ENCODE measurements at regions not wholly inside any gene's neighbourhood (a gene's known extent, or its start where the extent isn't known, plus 50 kb on each side); places are given as distances from the start of the nearest gene placed in this dataset.

DNA sequence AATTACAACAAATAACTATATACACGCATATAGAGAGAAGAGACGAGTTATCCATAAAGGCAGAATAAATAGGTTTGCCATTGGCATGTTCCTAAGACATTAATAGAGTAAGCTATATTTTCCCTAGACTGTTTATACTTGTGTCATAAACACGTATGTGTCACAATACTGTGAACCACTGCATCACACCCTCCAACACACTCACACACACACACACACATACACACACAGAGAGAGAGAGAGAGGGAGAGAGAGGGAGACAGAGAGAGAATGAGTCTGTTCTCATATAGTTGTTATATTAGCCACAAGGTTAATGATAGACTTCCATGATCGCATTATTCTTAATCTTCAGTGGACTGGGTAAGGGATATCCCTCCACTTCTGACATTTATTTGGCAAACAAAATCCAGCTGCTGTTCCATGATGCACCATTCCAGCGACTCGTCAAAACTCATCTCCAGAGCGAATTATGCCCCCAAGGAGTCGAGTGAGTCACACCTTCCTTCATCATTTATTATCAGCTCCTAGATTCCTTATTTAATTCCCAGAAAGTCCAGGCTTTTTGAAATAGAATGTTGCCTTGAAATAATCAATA lies 82.8 kb upstream of the HIVEP1 start:
- Histone ChIP-seq H3K36me3 (ENCODE audit: insufficient read depth, low read length) (no peaks in the 10 kb centered on the region), H3K4me3 (ENCODE audit: low read depth, low read length, poor library complexity, severe bottlenecking) (no peak overlapping the region), H2AFZ (ENCODE audit: low read length) (no peak overlapping the region), H3K9me3 (ENCODE audit: low read length) (no peaks in the 10 kb centered on the region), H3K4me2 (ENCODE audit: low read length) (no peak overlapping the region), H3K9me2 (ENCODE audit: insufficient read depth, low read length) (no peaks in the 10 kb centered on the region), H3K79me2 (ENCODE audit: insufficient read depth, low read depth, low read length) (no peaks in the 10 kb centered on the region), H4K20me1 (ENCODE audit: insufficient read depth, low read length) (no peaks in the 10 kb centered on the region), H3K27ac (ENCODE audit: low read depth, low read length, poor library complexity, severe bottlenecking) (no peak overlapping the region), H3K4me1 (ENCODE audit: insufficient read depth, low read length, poor library complexity, severe bottlenecking) (no peaks in the 10 kb centered on the region)
- POLR2A ChIA-PET: no interaction called here
- CTCF ChIA-PET (ENCODE audit: unreplicated experiment): interaction anchor here (1.0 kb wide), 1 partner anchor 9 kb away, joined by 3 read pairs; no protein-coding TSS in a partner anchor
- TF ChIP-seq, protein P1, sequence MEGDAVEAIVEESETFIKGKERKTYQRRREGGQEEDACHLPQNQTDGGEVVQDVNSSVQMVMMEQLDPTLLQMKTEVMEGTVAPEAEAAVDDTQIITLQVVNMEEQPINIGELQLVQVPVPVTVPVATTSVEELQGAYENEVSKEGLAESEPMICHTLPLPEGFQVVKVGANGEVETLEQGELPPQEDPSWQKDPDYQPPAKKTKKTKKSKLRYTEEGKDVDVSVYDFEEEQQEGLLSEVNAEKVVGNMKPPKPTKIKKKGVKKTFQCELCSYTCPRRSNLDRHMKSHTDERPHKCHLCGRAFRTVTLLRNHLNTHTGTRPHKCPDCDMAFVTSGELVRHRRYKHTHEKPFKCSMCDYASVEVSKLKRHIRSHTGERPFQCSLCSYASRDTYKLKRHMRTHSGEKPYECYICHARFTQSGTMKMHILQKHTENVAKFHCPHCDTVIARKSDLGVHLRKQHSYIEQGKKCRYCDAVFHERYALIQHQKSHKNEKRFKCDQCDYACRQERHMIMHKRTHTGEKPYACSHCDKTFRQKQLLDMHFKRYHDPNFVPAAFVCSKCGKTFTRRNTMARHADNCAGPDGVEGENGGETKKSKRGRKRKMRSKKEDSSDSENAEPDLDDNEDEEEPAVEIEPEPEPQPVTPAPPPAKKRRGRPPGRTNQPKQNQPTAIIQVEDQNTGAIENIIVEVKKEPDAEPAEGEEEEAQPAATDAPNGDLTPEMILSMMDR (conservative IDR thresholded peaks at IDR 0.05; ENCODE audit: low read length): no peak
- TF ChIP-seq EZH2phosphoT487 (IDR thresholded peaks at IDR 0.05; ENCODE audit: borderline replicate concordance, low read depth, low read length): no peak
- intact Hi-C loops (cut with micrococcal nuclease; ENCODE audit: unreplicated experiment): no loop called here
- no peak for DNase-seq (ENCODE audit: low spot score)
- BruUV-seq (replicated peaks): no TSS peak

GRCh38 chr6:11926594-11927407 lies 85.3 kb upstream of the HIVEP1 start:
- Histone ChIP-seq H3K4me1 (ENCODE audit: insufficient read depth, low read length, poor library complexity, severe bottlenecking) (no peaks in the 10 kb centered on the region), H3K36me3 (ENCODE audit: insufficient read depth, low read length) (no peaks in the 10 kb centered on the region), H3K9me3 (ENCODE audit: low read length) (no peaks in the 10 kb centered on the region), H4K20me1 (ENCODE audit: insufficient read depth, low read length) (no peaks in the 10 kb centered on the region), H3K27ac (ENCODE audit: low read depth, low read length, poor library complexity, severe bottlenecking) (no peak overlapping the region), H3K9me2 (ENCODE audit: insufficient read depth, low read length) (no peaks in the 10 kb centered on the region), H3K79me2 (ENCODE audit: insufficient read depth, low read depth, low read length) (no peaks in the 10 kb centered on the region), H3K4me3 (ENCODE audit: low read depth, low read length, poor library complexity, severe bottlenecking) (no peak overlapping the region), H2AFZ (ENCODE audit: low read length) (no peak overlapping the region), H3K4me2 (ENCODE audit: low read length) (no peak overlapping the region)
- intact Hi-C loops (cut with micrococcal nuclease; ENCODE audit: unreplicated experiment): no loop called here
- DNase-seq (ENCODE audit: low spot score): no peak
- ChIA-PET POLR2A (no interaction called here), CTCF (ENCODE audit: unreplicated experiment) (no interaction called here)
- TF ChIP-seq EZH2phosphoT487 (IDR thresholded peaks at IDR 0.05; ENCODE audit: borderline replicate concordance, low read depth, low read length): no peak
- TF ChIP-seq, protein P1 (conservative IDR thresholded peaks at IDR 0.05; ENCODE audit: low read length): no peak
- BruUV-seq (replicated peaks): no TSS peak

DNA sequence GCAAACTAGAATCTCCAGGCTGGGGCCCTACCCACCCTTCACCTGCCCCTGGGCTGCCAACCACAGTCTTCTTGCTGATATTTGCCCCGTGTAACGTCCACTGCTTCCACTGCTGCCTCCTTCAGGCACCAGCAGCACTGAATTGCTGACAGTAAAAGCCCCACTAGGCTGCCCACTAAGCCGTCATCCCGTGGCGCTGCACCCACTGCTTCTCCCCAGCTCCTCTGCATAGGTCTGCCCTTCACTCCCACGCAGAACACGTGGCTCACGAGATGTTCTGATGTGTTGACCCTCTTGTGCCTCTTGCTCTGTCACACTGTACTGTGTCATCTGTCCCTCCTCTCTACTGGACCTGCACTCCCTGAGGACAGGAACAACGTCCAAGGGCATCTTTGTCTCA lies 86.3 kb upstream of the HIVEP1 start:
- no peak overlapping the region for H3K4me2 ChIP-seq (ENCODE audit: low read length)
- H3K4me1 ChIP-seq (ENCODE audit: insufficient read depth, low read length, poor library complexity, severe bottlenecking): no peaks in the 10 kb centered on the region
- H2AFZ ChIP-seq (ENCODE audit: low read length): no peak overlapping the region
- H3K4me3 ChIP-seq (ENCODE audit: low read depth, low read length, poor library complexity, severe bottlenecking): no peak overlapping the region
- no peak for DNase-seq (ENCODE audit: low spot score)
- H4K20me1 ChIP-seq (ENCODE audit: insufficient read depth, low read length): no peaks in the 10 kb centered on the region
- ChIA-PET POLR2A (no interaction called here), CTCF (ENCODE audit: unreplicated experiment) (no interaction called here)
- H3K36me3 ChIP-seq (ENCODE audit: insufficient read depth, low read length): no peaks in the 10 kb centered on the region
- H3K9me3 ChIP-seq (ENCODE audit: low read length): no peaks in the 10 kb centered on the region
- no peaks in the 10 kb centered on the region for H3K79me2 ChIP-seq (ENCODE audit: insufficient read depth, low read depth, low read length)
- intact Hi-C loops (cut with micrococcal nuclease; ENCODE audit: unreplicated experiment): no loop called here
- no peaks in the 10 kb centered on the region for H3K9me2 ChIP-seq (ENCODE audit: insufficient read depth, low read length)
- no peak for TF ChIP-seq EZH2phosphoT487 (IDR thresholded peaks at IDR 0.05; ENCODE audit: borderline replicate concordance, low read depth, low read length)
- TF ChIP-seq, protein P1 (conservative IDR thresholded peaks at IDR 0.05; ENCODE audit: low read length): no peak
- H3K27ac ChIP-seq (ENCODE audit: low read depth, low read length, poor library complexity, severe bottlenecking): no peak overlapping the region
- BruUV-seq (replicated peaks): no TSS peak

Data from OCI-LY7 (cell line).